ENCODE measurements at regions not wholly inside any gene's neighbourhood (a gene's known extent, or its start where the extent isn't known, plus 50 kb on each side); places are given as distances from the start of the nearest gene placed in this dataset.

DNA sequence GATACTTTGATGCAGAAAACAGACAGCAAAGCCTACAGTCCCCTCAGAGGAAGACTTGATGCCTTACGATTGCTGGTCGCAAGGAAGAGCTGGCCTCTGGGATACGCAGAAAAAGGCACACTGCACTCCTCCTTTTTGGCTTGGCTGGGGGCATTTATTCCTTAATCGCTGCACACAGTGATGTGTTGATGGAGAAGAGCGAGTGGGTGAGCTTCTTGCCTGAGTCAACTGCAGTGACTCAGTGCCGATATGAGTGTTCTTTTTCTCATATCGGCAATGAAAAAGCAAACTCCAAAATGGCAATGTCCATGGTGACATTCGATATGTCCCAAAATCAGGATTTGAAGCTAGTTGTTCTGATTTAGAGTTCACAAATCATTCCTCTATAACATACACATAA is 794.8 kb downstream of the HACE1 start:
- no peak for DNase-seq (ENCODE audit: low read depth in 2 of 2)

- no peak for DNase-seq (ENCODE audit: low read depth in 2 of 2)
These were observed 809.3 kb downstream of the HACE1 start for GRCh38 chr6:104050455-104050854.

GRCh38 chr6:104046426-104046825 is 813.3 kb downstream of the HACE1 start:
- no peak for DNase-seq (ENCODE audit: low read depth in 2 of 2)

- no peak for DNase-seq (ENCODE audit: low read depth in 2 of 2)
These were observed 828.4 kb downstream of the HACE1 start for GRCh38 chr6:104031346-104031745.

GRCh38 chr6:104022126-104022525 is 837.6 kb downstream of the HACE1 start:
- no peak for DNase-seq (ENCODE audit: low read depth in 2 of 2)

DNA sequence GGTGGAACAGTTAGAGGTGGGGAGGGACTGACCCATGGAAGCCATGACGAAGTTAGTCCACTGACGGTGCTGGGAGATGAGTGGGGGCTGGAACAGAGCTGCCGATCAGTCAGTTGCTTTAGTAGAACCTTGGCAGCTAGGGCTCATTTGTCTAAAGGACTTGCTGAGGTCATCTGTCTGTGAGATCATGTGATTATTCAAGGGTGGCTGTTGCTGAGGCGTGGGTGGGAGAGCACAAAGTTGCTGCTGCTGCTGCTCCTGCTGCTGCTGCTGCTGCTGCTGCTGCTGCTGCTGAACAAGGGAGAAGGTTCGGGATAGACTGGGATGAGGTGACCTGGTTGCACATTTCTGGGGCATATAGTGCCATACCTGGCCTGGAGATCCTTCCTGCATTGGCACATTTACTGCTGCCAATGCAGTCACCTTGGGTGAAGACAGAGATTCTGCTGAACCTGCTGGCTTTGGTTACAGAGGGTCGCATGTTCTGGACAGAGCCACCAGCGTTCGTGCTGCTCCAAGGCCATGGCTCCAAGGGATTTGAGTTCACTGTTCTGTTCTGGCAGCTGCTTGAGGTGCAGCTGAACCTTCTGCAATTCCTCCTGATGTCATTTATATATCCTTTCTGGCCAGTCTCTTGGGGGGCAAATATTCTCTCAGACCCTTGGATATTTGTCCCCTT is 840.5 kb downstream of the HACE1 start:
- DNase-seq (ENCODE audit: low read depth in 2 of 2): no peak

DNA sequence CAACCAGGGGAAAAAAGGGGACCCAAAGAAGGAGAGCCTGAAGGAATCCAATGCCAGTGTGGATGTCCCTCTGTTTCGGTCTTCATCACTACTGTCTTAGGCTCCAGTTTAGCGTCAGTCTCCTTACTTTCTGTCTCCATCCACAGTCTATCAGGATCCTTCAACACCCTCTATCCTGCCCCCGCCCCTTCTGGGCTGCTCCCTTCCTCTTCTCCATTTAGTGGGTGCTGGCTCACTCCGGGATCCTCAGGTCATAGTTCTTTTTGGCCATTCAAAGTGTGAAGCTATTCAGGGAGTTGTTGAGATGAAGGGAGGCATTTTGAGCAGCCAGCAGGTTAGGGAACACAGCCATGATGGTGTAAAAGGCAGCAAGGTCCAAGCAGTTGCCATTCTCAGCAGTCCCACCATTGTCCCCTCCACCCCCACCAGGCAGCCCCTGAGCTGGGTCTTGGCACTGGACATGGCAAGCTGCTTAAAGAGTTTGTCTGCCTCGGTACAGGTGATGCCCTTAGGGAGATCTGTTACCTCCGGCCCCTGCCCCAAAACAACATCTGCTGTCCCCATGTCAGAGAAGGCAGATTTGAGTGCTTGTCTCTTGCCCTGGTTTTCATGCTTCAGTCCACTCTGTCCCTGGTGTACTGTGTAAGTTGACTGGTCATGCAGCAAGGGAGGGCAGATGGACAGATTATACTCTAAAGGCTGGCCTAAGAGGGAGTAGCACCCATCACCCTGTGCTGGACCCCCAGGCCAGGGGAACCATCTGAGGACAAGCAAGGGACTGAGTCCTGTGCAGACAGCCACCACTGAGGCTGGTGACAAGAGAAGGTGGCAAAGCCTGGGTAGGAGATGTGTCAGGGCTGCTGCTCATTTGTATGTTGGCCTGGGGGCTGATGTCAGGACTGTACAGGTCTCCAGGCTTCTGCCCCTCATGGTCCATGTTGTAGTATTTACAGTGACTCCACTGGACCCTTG is 842.0 kb downstream of the HACE1 start:
- DNase-seq (ENCODE audit: low read depth in 2 of 2): no peak

GRCh38 chr6:104014163-104014959 is 845.4 kb downstream of the HACE1 start:
- DNase-seq (ENCODE audit: low read depth in 2 of 2): no peak

GRCh38 chr6:104013312-104013971 is 846.3 kb downstream of the HACE1 start:
- DNase-seq (ENCODE audit: low read depth in 2 of 2): no peak

- no peak for DNase-seq (ENCODE audit: low read depth in 2 of 2)
These were observed 848.8 kb downstream of the HACE1 start for GRCh38 chr6:104010897-104011296.

DNA sequence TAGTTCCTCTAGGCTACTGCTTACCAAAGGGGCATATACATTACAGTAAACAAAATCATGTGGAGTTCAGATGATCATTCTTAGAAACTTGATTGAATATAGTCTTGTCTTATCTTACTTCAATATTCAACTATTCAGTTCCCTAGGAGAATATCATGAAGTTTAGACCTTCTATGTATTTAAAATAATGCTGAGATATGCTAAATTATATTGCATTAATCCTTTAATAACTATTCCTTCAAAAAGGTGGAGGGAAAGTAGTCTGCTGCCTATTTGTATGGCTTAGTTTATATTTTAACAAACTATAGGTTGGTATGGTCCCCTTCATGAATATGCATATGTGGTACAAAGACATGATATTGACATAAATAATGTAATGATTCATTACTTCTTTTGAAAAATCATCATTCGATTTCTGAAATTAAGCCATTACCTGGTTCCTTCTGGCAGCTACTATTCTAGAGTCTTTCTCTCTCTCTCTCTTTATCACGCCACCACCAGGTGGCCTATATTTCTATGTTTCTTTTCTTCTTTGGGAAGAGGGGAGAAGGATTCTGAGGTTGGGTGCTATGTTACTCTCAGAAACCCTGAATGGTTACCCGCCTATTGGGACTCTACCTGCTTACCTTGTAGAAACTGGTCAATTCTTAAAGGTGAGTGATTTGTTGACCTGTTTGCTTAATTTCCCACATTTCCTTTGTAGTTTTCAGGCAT is 855.8 kb downstream of the HACE1 start:
- no peak for DNase-seq (ENCODE audit: low read depth in 2 of 2)

- no peak for DNase-seq (ENCODE audit: low read depth in 2 of 2)
These were observed 864.1 kb downstream of the HACE1 start for GRCh38 chr6:103995571-103995970.

- DNase-seq (ENCODE audit: low read depth in 2 of 2): no peak
These were observed 875.9 kb downstream of the HACE1 start for GRCh38 chr6:103983860-103984259.

GRCh38 chr6:103983011-103983410 is 876.7 kb downstream of the HACE1 start:
- DNase-seq (ENCODE audit: low read depth in 2 of 2): no peak

- no peak for DNase-seq (ENCODE audit: low read depth in 2 of 2)
These were observed 877.1 kb downstream of the HACE1 start for GRCh38 chr6:103982574-103982973.

DNA sequence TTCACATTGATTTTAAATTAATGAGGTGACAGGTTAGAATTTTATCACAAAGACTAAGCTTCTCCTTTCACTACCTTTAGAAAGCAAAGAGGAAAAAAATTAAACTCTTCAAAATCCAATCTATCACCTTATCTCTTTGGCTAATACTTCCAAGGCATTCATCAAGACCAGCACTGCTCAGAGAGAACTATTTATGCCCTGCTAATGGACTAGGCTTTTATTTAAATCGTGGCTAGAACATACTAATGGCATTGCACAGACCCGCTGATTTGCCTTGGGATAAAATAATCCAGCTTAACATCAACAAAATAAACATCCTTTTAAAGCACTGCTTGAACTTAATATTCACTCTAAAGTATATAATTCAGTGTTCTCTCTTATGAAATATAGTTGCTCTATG is 880.4 kb downstream of the HACE1 start:
- DNase-seq (ENCODE audit: low read depth in 2 of 2): no peak

DNA sequence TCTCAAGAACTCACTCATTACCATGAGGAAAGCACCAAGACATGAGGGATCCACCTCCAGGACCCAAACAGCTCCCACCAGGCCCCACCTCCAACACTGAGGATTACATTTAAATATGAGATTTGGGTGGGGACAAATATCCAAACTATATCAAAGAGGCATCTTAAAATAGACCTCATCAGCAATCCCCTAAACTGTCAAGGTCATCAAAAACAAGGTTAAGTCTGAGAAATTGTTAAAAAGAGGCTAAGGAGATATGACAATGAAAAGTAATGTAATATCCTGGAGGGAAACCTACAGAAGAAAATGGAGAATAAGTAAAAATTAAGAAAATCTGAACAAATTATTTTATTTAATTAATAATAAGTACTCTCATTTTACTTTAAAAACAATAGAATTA is 922.3 kb downstream of the HACE1 start:
- DNase-seq (ENCODE audit: low read depth in 2 of 2): no peak

- DNase-seq (ENCODE audit: low read depth in 2 of 2): no peak
These were observed 934.4 kb downstream of the HACE1 start for GRCh38 chr6:103925317-103925716.

DNA sequence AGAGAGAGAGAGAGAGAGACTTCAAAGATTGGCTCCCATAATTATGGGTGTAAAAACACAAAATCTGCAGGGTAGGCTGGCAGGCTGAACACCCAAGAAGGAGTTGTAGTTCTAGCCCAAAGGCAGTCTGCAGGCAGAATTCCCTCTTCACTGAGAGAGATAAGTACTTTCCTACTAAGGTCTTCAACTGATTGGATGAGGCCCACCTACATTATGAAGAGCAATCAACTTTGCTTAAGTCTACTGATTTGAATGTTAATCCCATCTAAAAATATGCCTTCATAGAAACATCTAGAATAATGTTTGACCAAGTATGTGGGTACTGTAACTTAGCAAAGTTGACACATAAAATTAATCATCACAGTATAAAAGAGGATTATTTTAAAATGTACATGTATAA is 949.7 kb downstream of the HACE1 start:
- no peak for DNase-seq (ENCODE audit: low read depth in 2 of 2)

DNA sequence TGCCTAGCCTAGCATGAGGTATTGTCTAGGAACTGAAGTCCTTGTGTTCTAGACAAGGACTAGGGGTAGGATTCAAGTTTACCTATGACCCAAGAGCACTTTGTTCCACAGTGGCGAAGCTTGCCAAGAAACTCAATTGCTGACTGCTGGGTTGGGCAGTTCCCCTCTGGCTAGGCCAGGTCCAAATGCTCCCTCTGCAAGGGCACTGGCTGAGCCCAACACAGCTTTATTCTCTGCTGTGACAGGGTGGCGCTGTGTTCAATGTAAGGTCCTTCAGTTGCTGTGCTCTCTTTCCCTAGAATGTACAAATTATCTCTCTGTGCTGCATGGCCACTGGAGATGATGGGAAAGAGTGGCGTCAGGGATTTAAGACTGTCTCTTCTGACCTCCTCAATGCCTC is 950.8 kb downstream of the HACE1 start:
- no peak for DNase-seq (ENCODE audit: low read depth in 2 of 2)

DNA sequence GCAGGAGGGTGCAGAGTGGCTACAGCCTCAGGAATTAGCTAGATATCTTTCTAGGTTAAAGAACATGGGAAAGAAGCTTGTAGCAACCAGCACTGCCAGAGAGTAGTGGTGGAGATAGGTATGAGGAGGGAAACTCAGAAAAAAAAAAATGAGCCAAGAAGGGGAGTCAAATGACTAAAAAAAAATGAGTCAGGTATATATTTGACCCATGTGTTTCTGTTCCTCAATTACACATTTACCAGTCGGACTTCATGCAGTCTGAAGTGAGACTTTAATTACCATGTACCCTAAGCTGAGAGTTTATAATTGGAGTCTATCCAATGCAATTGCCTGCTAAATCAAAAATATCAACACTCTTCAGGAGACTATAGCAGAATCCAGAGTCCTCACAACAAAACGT is 964.6 kb downstream of the HACE1 start:
- no peak for DNase-seq (ENCODE audit: low read depth in 2 of 2)

All from stimulated activated CD4-positive, alpha-beta T cell treated with anti-CD3 and anti-CD28 coated beads, Interleukin-4, amount 100 ng/mL, for 48 hours (primary cell).